WI38 (cell line): ENCODE measurements at regions not wholly inside any gene's neighbourhood (a gene's known extent, or its start where the extent isn't known, plus 50 kb on each side); places are given as distances from the start of the nearest gene placed in this dataset.
"Not testable (repeated sequence)": the region's sequence is repeated elsewhere in the genome, so short reads cannot be mapped to it uniquely, and the experiment has no call there.

ENCODE experiments used
- H3K4me3 ChIP-seq: 2 replicates; pipeline ENCODE4 v1.5.1; 2011; ENCODE audit warnings: low read depth, mild to moderate bottlenecking, control low read depth, low read length
- TF ChIP-seq, protein P1 (sequence below): IDR thresholded peaks from 2 replicates; pipeline ENCODE4 v1.5.1; 2012; ENCODE audit warnings: low read depth, mild to moderate bottlenecking, control low read depth, low read length

- TF ChIP-seq, protein P1, sequence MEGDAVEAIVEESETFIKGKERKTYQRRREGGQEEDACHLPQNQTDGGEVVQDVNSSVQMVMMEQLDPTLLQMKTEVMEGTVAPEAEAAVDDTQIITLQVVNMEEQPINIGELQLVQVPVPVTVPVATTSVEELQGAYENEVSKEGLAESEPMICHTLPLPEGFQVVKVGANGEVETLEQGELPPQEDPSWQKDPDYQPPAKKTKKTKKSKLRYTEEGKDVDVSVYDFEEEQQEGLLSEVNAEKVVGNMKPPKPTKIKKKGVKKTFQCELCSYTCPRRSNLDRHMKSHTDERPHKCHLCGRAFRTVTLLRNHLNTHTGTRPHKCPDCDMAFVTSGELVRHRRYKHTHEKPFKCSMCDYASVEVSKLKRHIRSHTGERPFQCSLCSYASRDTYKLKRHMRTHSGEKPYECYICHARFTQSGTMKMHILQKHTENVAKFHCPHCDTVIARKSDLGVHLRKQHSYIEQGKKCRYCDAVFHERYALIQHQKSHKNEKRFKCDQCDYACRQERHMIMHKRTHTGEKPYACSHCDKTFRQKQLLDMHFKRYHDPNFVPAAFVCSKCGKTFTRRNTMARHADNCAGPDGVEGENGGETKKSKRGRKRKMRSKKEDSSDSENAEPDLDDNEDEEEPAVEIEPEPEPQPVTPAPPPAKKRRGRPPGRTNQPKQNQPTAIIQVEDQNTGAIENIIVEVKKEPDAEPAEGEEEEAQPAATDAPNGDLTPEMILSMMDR, result no peak
Measured at GRCh38 chr12:60227916-60228315, 632.1 kb downstream of the SLC16A7 start.

DNA sequence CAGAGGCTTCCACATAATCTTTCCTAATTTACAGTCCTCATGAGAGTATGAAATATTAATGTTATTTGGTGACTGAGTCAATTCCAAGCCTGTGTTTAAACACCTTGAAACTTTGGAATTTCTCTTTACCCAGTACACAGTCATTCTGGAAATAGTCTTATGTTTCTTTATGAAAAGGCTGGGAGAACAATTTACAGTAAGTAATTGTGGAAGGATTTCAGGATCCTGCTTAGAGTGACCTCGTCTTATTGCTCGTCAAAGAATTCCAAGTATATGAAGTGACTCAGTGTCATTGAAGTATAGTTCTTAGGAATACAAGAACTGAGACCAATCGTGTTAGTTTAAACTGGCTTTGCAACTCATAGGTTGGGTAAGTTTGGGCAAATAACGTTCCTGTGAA lies 634.2 kb downstream of the SLC16A7 start:
- TF ChIP-seq, protein P1, result no peak
- no peak overlapping the region for H3K4me3 ChIP-seq

More at GRCh38 chr12:60227916-60228315, 632.1 kb downstream of the SLC16A7 start:
- no peak overlapping the region for H3K4me3 ChIP-seq

GRCh38 chr12:60231303-60231702 lies 635.5 kb downstream of the SLC16A7 start:
- TF ChIP-seq, protein P1, result no peak
- no peak overlapping the region for H3K4me3 ChIP-seq

- TF ChIP-seq, protein P1, result no peak
- H3K4me3 ChIP-seq, result no peak overlapping the region
Measured at GRCh38 chr12:60231976-60232907, 636.4 kb downstream of the SLC16A7 start.

GRCh38 chr12:60234611-60235195 lies 638.9 kb downstream of the SLC16A7 start:
- not testable (repeated sequence) for H3K4me3 ChIP-seq

- TF ChIP-seq, protein P1, result no peak
- no peak overlapping the region for H3K4me3 ChIP-seq
Measured at GRCh38 chr12:60235261-60235660, 639.4 kb downstream of the SLC16A7 start.

DNA sequence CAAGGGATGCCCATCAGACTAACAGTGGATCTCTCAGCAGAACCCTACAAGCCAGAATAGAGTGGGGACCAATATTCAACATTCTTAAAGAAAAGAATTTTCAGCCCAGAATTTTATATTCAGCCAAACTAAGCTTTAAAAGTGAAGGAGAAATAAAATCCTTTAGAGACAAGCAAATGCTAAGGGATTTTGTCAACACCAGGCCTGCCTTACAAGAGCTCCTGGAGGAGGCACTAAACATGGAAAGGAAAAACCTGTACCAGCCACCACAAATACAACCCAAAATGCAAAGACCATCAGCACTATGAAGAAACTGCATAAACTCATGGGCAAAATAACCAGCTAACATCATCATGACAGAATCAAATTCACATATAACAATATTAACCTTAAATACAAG lies 640.6 kb downstream of the SLC16A7 start:
- not testable (repeated sequence) for H3K4me3 ChIP-seq

DNA sequence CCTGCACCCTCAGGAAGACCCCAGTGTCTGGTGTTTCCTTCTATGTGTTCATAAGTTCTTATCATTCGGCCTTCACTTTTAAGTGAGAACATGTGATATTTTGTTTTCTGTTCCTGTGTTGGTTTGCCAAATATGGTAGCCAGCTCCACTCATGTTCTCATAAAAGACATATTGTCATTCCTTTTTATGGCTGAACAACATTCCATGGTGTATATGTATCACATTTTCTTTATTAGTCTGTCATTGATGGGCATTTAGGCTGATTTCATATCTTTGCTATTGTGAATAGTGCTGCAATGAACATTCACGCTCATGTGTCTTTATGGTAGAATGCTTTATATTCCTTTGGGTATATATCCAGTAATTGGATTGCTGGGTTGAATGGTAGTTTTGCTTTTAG lies 645.1 kb downstream of the SLC16A7 start:
- TF ChIP-seq, protein P1, result no peak
- no peak overlapping the region for H3K4me3 ChIP-seq
